D721Med (cell line): ENCODE measurements at regions not wholly inside any gene's neighbourhood (a gene's known extent, or its start where the extent isn't known, plus 50 kb on each side); places are given as distances from the start of the nearest gene placed in this dataset.

Experiments used
- DNase-seq: peaks from one replicate; pipeline ENCODE4 v3.0.0; 2011; ENCODE audit warnings: low spot score; ENCODE audit not compliant: insufficient read length
- FAIRE-seq: peaks from 2 replicates; lab custom pipeline; 2011; peaks lifted over from hg19 to GRCh38; lab: Jason Lieb, UNC
- CTCF ChIP-seq: IDR thresholded peaks from 2 replicates; pipeline ENCODE4 v1.5.1; 2012; ENCODE audit warnings: mild to moderate bottlenecking, control low read depth; ENCODE audit not compliant: insufficient read depth; ENCODE audit errors: missing control alignments

DNA sequence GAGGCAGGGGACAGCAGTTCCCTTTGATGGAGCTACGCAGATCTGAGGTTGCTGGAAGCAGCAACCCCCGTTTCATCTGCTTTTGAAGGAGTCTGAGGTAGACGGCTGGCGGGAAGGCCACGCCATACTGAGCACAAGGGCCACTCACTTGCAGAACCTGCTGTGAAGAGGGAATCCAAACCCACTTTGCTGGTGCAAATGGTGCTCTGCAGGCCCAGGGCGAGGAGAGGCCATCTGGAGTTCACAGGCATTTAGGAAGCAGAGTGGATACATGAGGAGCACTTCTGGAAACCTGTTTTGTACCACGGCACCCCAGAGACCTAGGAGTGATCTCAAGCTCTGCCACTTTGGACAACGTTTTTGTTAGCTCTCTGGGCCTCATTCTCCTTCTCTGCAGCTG, 227.8 kb downstream of the UQCRFS1 start:
- no peak for FAIRE-seq
- TF ChIP-seq CTCF: no peak
- no peak for DNase-seq

DNA sequence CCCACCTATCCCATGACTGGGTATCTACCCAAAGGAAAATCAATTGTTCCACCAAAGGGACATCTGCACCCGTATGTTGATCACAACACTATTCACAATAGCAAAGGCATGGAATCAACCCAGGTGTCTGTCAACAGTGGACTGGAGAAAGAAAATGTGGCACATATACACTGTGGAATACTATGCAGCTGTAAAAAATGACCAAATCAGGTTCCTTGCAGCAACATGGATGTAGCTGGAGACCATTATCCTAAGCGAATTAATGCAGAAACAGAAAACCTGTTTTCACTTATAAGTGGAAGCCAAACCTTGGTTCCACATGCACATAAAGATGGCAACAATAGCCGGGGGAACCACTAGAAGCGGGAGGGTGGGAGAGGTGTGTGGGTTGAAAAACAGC, 228.6 kb downstream of the UQCRFS1 start:
- DNase-seq (no peak), FAIRE-seq (no peak)

GRCh38 chr19:28983430-28983829, 229.5 kb downstream of the UQCRFS1 start:
- FAIRE-seq: no peak
- no peak for DNase-seq
- TF ChIP-seq CTCF: no peak

More for the DNA sequence above, 228.6 kb downstream of the UQCRFS1 start:
- TF ChIP-seq CTCF: no peak

- no peak for TF ChIP-seq CTCF
- DNase-seq (no peak), FAIRE-seq (no peak)
Observed at GRCh38 chr19:28981994-28982393, 231.0 kb downstream of the UQCRFS1 start.

GRCh38 chr19:28981518-28981917, 231.4 kb downstream of the UQCRFS1 start:
- FAIRE-seq (no peak), DNase-seq (no peak)
- no peak for TF ChIP-seq CTCF

GRCh38 chr19:28980236-28980868, 232.6 kb downstream of the UQCRFS1 start:
- FAIRE-seq (no peak), DNase-seq (no peak)
- TF ChIP-seq CTCF: no peak

- TF ChIP-seq CTCF: no peak
- no peak for FAIRE-seq
- DNase-seq: no peak
Observed at GRCh38 chr19:28977826-28978225, 235.1 kb downstream of the UQCRFS1 start.
